AG04449 (cell line): ENCODE measurements at regions not wholly inside any gene's neighbourhood (a gene's known extent, or its start where the extent isn't known, plus 50 kb on each side); places are given as distances from the start of the nearest gene placed in this dataset.

Experiments
- CTCF ChIA-PET: fragments of 350-600 bp; formaldehyde crosslinking; extraction: SDS; loops from one replicate; lab custom pipeline; 2021; ENCODE audit warnings: antibody characterized with exemption; lab: Yijun Ruan, JAX
- POLR2A ChIA-PET: fragments of 400-600, 350-600 bp; formaldehyde crosslinking; extraction: SDS; loops from one replicate; lab custom pipeline; 2020; ENCODE audit warnings: antibody characterized with exemption, inconsistent platforms; lab: Yijun Ruan, JAX
- DNase-seq: peaks from one replicate; pipeline ENCODE4 v3.0.0-alpha.2; 2010; ENCODE audit warnings: low read depth, low spot score
- H3K4me3 ChIP-seq: 2 replicates; pipeline ENCODE4 v1.5.1; 2011; ENCODE audit warnings: low read depth, mild to moderate bottlenecking, control low read depth, low read length
- TF ChIP-seq, protein P1 (sequence below): IDR thresholded peaks from one replicate; pipeline ENCODE4 v1.5.1; 2011; ENCODE audit warnings: mild to moderate bottlenecking, moderate library complexity, low read length, control low read depth, inconsistent platforms; ENCODE audit not compliant: insufficient read depth; ENCODE audit errors: missing control alignments

DNA sequence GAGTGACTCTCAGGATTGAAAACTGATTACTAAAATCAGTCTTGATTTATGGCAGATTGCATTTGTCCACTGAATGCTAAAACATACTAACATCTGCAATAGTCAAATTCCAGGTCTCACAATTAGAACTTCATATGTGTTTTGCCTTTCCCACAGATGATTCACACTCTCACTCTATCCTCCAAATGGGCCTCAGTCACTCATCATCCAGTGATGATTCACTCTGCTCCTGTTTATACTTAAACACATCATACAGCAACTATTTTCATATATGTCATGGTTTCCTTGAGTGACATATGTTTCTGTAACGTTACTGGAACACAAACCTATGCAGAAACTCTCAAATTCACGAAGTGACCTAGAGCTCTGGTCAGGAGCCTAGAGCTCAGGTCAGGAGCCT, 512.9 kb downstream of the HINT1 start:
- TF ChIP-seq, protein P1, sequence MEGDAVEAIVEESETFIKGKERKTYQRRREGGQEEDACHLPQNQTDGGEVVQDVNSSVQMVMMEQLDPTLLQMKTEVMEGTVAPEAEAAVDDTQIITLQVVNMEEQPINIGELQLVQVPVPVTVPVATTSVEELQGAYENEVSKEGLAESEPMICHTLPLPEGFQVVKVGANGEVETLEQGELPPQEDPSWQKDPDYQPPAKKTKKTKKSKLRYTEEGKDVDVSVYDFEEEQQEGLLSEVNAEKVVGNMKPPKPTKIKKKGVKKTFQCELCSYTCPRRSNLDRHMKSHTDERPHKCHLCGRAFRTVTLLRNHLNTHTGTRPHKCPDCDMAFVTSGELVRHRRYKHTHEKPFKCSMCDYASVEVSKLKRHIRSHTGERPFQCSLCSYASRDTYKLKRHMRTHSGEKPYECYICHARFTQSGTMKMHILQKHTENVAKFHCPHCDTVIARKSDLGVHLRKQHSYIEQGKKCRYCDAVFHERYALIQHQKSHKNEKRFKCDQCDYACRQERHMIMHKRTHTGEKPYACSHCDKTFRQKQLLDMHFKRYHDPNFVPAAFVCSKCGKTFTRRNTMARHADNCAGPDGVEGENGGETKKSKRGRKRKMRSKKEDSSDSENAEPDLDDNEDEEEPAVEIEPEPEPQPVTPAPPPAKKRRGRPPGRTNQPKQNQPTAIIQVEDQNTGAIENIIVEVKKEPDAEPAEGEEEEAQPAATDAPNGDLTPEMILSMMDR, result no peak
- no peak overlapping the region for H3K4me3 ChIP-seq
- ChIA-PET CTCF (no interaction called here), POLR2A (no interaction called here)
- DNase-seq, result peak; percentile 38

DNA sequence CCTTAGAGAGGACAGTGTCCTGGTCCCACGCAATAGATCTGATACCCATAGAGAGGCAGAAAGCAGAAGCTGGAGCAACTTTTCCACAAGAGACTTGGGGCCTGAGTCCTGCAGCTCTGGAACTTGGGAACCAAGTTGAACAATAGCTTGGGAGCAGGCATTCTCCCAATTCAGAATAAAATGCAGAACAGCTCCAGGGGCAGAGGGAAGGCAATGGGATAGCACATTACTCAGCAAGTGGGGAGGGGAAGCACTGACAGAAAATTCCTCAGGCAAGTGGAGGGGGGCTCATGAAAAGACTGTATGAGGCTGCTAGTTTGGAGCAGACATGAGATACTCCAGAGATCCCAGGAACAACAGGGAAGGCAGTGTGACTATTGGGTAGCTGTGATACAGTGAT, 513.6 kb downstream of the HINT1 start:
- ChIA-PET POLR2A (no interaction called here), CTCF (no interaction called here)
- no peak for DNase-seq
- no peak overlapping the region for H3K4me3 ChIP-seq
- TF ChIP-seq, protein P1, result no peak

DNA sequence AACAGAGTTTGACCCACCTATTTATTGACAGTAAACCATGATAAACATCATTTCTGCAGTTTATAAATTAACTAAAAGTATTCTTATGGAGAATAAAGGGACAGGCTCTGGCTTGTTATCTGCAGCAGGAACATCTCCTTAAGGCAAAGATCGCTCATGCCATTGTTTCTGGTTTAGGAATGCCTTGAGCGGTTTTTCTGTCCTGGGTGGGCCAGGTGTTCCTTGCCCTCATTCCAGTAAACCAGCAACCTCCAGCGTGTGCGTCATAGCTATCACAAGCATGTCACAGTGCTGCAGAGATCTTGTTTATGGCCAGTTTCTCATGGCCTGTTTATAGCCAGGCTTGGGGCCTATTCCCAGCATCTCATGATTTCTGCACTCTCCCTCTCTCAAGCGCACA, 521.7 kb downstream of the HINT1 start:
- CTCF ChIA-PET, result no interaction called here
- TF ChIP-seq, protein P1, result no peak
- no peak overlapping the region for H3K4me3 ChIP-seq
- POLR2A ChIA-PET, result no interaction called here
- DNase-seq, result no peak

DNA sequence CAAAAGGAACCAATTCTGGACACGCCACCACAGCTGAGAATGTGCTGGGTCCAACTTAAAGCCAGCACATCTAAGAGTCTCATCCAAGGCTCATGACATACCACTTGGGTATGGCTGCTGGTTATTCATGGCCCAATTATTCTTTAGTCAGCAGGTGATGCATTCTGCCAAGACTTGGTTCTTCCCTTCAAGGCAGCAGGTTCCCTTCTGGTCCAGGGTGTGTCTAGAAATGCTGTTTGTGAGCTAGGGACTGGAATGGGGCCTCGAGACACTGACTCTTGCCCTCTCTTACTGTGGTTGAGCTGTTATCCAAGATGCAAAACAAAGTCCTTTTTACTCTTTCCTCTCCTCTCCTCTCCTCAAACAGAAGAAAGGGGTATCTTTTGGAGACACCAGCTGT, 522.6 kb downstream of the HINT1 start:
- POLR2A ChIA-PET, result no interaction called here
- CTCF ChIA-PET, result no interaction called here
- no peak for DNase-seq
- TF ChIP-seq, protein P1, result no peak
- H3K4me3 ChIP-seq, result no peak overlapping the region

DNA sequence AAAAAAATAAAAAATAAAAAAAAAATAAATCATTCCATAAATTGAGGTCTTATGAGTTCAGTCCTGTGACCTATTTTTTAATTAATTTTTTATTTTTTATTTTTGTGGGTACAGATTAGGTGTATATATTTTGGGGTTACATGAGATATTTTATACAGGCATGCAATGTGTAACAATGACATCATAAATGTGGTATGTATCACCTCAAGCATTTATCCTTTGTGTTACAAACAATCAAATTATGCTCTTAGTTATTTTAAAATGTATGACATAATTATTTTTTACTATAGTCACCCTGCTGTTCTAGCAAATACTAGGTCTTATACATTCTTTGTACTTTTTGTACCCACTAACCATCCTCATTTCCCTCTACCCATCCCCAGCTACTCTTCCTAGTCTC, 537.9 kb downstream of the HINT1 start:
- POLR2A ChIA-PET, result no interaction called here
- no peak overlapping the region for H3K4me3 ChIP-seq
- no peak for DNase-seq
- CTCF ChIA-PET, result interaction anchor here (1.1 kb wide), 1 partner anchor 20 kb away, joined by 3 read pairs; no protein-coding TSS in a partner anchor
- TF ChIP-seq, protein P1, result no peak

DNA sequence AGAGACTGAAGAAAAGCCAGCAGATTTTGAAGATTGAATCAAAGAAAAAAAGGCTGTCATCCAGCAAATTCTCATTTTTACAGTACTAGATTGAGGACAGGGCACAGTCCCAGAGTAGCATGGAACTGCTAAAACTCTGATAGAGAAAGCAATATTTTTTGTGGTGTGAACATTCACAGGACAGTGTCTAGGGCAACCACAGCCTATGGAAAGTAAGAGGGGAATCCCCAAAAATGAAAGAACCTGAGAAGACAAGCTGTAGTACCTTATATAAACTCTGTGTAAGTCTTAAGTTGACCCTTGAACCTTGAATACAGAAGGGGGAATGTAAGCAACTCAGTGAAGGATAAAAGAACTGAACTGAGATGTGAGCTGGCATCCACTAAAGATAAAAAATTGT, 540.3 kb downstream of the HINT1 start:
- TF ChIP-seq, protein P1, result no peak
- POLR2A ChIA-PET, result no interaction called here
- H3K4me3 ChIP-seq, result no peak overlapping the region
- CTCF ChIA-PET, result no interaction called here
- no peak for DNase-seq
